DOHH2 (cell line): ENCODE measurements at regions not wholly inside any gene's neighbourhood (a gene's known extent, or its start where the extent isn't known, plus 50 kb on each side); places are given as distances from the start of the nearest gene placed in this dataset.

Source experiments
- H3F3A ChIP-seq: fragments of 200-600 bp; sonication (generic), shearing (Covaris generic); 2 replicates; pipeline ENCODE4 v1.6.0; 2016; ENCODE audit warnings: antibody characterized with exemption, mild to moderate bottlenecking; ENCODE audit not compliant: control insufficient read depth, insufficient read depth
- H3K27ac ChIP-seq: fragments of 200-600 bp; sonication (generic); 2 replicates; pipeline ENCODE4 v1.5.1; 2014; ENCODE audit warnings: low read depth, mild to moderate bottlenecking, low read length, moderate library complexity
- H3K27me3 ChIP-seq: fragments of 200-600 bp; sonication (generic); 2 replicates; pipeline ENCODE4 v1.6.1; 2014; ENCODE audit warnings: mild to moderate bottlenecking, low read length, mixed read lengths; ENCODE audit not compliant: control insufficient read depth
- H3K36me3 ChIP-seq: fragments of 200-600 bp; sonication (generic); 2 replicates; pipeline ENCODE4 v1.6.1; 2014; ENCODE audit warnings: mild to moderate bottlenecking, low read length, moderate library complexity, mixed read lengths; ENCODE audit not compliant: control insufficient read depth
- H3K4me1 ChIP-seq: fragments of 200-600 bp; sonication (generic); 2 replicates; pipeline ENCODE4 v1.6.1; 2014; ENCODE audit warnings: mild to moderate bottlenecking, low read length, mixed read lengths; ENCODE audit not compliant: control insufficient read depth
- H3K4me2 ChIP-seq: fragments of 200-600 bp; sonication (generic); 2 replicates; pipeline ENCODE4 v1.6.0; 2014; ENCODE audit warnings: mild to moderate bottlenecking, low read length, moderate library complexity
- H3K4me3 ChIP-seq: fragments of 200-600 bp; sonication (generic); 2 replicates; pipeline ENCODE4 v1.5.1; 2014; ENCODE audit warnings: mild to moderate bottlenecking, low read length, mixed read lengths
- H3K79me2 ChIP-seq: fragments of 200-600 bp; sonication (generic); 2 replicates; pipeline ENCODE4 v1.6.1; 2014; ENCODE audit warnings: mild to moderate bottlenecking, low read length, mixed read lengths; ENCODE audit not compliant: control insufficient read depth
- H3K9me2 ChIP-seq: fragments of 200-600 bp; sonication (generic); replicated peaks from 2 replicates; pipeline ENCODE4 v1.6.1; 2014; ENCODE audit warnings: mild to moderate bottlenecking, low read length, mixed read lengths; ENCODE audit not compliant: control insufficient read depth
- H3K9me3 ChIP-seq: fragments of 200-600 bp; sonication (generic); 2 replicates; pipeline ENCODE4 v1.6.1; 2014; ENCODE audit warnings: antibody characterized with exemption, low read length, mixed read lengths; ENCODE audit not compliant: control insufficient read depth, insufficient read depth
- H4K20me1 ChIP-seq: fragments of 200-600 bp; sonication (generic); 2 replicates; pipeline ENCODE4 v1.6.0; 2014; ENCODE audit warnings: low read depth, mild to moderate bottlenecking, antibody characterized with exemption, low read length, moderate library complexity; ENCODE audit not compliant: control insufficient read depth, insufficient read depth
- EZH2phosphoT487 ChIP-seq: fragments of 200-600 bp; sonication (generic); IDR thresholded peaks from 2 replicates; pipeline ENCODE4 v1.6.1; 2017; ENCODE audit warnings: borderline replicate concordance, mild to moderate bottlenecking, antibody characterized with exemption, low read length, moderate library complexity, mixed read lengths
- TF ChIP-seq, protein P1 (sequence below): fragments of 200-600 bp; sonication (generic); IDR thresholded peaks from one replicate; pipeline ENCODE4 v1.5.1; 2014; ENCODE audit warnings: antibody characterized with exemption, mild to moderate bottlenecking, low read depth, low read length; ENCODE audit not compliant: poor library complexity, severe bottlenecking

DNA sequence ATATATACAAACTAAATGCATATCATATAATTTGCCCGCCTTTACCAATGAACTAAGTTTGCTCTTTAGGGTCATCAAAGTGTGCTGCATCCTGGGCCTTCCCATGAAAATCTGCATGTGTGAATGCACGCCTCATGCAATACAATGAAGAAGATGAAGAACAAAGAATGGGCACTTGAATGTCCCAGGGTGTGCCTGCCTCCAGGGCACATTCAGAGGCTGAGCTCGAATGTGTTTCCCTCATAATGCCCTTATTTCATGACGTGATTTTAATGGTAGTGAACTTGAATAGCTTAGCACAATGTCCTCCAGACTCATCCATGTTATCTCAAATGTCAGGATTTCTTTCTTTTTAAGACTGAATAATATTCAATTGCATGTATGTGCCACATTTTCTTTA is 824.9 kb downstream of the TNS3 start:
- no peaks in the 10 kb centered on the region for H3K27me3 ChIP-seq
- H3K4me3 ChIP-seq, result no peak overlapping the region
- H3K36me3 ChIP-seq, result no peaks in the 10 kb centered on the region
- no peak for TF ChIP-seq EZH2phosphoT487
- TF ChIP-seq, protein P1, sequence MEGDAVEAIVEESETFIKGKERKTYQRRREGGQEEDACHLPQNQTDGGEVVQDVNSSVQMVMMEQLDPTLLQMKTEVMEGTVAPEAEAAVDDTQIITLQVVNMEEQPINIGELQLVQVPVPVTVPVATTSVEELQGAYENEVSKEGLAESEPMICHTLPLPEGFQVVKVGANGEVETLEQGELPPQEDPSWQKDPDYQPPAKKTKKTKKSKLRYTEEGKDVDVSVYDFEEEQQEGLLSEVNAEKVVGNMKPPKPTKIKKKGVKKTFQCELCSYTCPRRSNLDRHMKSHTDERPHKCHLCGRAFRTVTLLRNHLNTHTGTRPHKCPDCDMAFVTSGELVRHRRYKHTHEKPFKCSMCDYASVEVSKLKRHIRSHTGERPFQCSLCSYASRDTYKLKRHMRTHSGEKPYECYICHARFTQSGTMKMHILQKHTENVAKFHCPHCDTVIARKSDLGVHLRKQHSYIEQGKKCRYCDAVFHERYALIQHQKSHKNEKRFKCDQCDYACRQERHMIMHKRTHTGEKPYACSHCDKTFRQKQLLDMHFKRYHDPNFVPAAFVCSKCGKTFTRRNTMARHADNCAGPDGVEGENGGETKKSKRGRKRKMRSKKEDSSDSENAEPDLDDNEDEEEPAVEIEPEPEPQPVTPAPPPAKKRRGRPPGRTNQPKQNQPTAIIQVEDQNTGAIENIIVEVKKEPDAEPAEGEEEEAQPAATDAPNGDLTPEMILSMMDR, result no peak
- no peak overlapping the region for H3K27ac ChIP-seq
- no peaks in the 10 kb centered on the region for H3K9me3 ChIP-seq
- H4K20me1 ChIP-seq, result no peaks in the 10 kb centered on the region
- H3K9me2 ChIP-seq, result no peaks in the 10 kb centered on the region
- H3K4me1 ChIP-seq, result no peaks in the 10 kb centered on the region
- H3K4me2 ChIP-seq, result no peak overlapping the region
- no peaks in the 10 kb centered on the region for H3F3A ChIP-seq
- no peaks in the 10 kb centered on the region for H3K79me2 ChIP-seq

DNA sequence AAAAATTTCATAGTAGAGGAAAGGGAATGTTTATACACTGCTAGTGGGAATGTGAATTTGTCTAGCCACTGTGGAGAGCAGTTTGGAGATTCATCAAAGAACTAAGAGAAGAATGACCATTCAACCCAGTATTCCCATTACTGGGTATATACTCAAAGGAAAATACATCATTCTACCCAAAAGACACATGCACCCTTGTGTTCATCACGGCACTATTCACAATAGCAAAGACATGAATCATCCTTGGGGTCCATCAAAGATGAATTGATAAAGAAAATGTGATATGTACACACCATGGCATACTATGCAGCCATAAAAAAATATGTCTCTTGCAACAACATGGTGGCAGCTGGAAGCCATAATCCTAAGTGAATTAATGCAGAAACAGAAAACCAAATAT is 825.7 kb downstream of the TNS3 start:
- Histone ChIP-seq H3K4me1 (no peaks in the 10 kb centered on the region), H3K9me2 (no peaks in the 10 kb centered on the region), H3K36me3 (no peaks in the 10 kb centered on the region), H3K27me3 (no peaks in the 10 kb centered on the region), H3F3A (no peaks in the 10 kb centered on the region), H3K79me2 (no peaks in the 10 kb centered on the region), H3K9me3 (no peaks in the 10 kb centered on the region), H3K4me2 (no peak overlapping the region), H4K20me1 (no peaks in the 10 kb centered on the region), H3K4me3 (no peak overlapping the region), H3K27ac (no peak overlapping the region)
- TF ChIP-seq EZH2phosphoT487, result no peak
- TF ChIP-seq, protein P1, result no peak

DNA sequence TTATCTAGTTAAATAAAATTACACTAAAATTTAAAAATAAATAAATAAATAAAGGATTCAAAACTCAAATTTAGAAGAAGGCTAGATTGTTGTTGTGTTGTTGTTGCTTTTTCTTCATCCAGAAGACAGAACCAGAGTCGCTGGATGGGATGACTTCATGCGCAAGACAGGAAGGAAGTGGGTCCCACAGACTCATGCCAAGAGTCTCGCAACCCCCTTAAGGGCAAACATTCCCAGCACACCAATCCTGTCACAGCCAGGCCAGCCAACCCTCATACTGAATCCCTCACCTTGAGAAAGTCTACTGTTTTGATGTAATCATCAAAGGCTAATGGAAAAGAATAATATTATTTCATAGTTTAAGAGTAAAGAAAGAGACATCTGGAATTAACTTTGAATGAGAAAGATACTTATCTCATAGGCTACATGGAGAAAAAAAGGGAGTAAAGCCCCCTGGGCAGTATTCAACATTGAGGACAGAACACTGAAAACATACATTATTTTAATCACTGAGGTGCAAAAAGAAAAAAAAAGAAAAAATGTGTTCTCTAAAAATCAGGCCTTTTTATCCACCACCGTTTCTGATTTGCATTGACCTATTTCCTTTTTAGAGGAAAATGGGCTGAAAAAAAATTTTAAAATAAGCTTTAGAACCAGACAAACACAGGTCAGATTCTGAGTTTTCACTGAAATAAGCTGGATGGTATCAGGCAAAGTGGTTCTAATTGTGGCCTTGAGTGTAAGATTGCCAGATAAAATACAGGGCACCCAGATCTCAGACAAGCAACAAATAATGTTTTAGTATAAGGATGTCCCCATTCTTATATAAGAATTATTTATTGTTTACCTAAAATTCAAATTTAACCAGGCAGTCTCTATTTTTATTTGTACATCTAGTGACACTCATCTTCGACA is 826.5 kb downstream of the TNS3 start:
- H3K4me1 ChIP-seq, result no peaks in the 10 kb centered on the region
- H3K9me3 ChIP-seq, result no peaks in the 10 kb centered on the region
- H4K20me1 ChIP-seq, result no peaks in the 10 kb centered on the region
- no peaks in the 10 kb centered on the region for H3F3A ChIP-seq
- H3K79me2 ChIP-seq, result no peaks in the 10 kb centered on the region
- TF ChIP-seq, protein P1, result no peak
- TF ChIP-seq EZH2phosphoT487, result no peak
- no peaks in the 10 kb centered on the region for H3K27me3 ChIP-seq
- H3K9me2 ChIP-seq, result no peaks in the 10 kb centered on the region
- H3K4me2 ChIP-seq, result no peak overlapping the region
- no peak overlapping the region for H3K27ac ChIP-seq
- H3K4me3 ChIP-seq, result no peak overlapping the region
- H3K36me3 ChIP-seq, result no peaks in the 10 kb centered on the region
